ENCODE measurements at regions not wholly inside any gene's neighbourhood (a gene's known extent, or its start where the extent isn't known, plus 50 kb on each side); places are given as distances from the start of the nearest gene placed in this dataset.
"Not testable (repeated sequence)": the region's sequence is repeated elsewhere in the genome, so short reads cannot be mapped to it uniquely, and the experiment has no call there.

DNA sequence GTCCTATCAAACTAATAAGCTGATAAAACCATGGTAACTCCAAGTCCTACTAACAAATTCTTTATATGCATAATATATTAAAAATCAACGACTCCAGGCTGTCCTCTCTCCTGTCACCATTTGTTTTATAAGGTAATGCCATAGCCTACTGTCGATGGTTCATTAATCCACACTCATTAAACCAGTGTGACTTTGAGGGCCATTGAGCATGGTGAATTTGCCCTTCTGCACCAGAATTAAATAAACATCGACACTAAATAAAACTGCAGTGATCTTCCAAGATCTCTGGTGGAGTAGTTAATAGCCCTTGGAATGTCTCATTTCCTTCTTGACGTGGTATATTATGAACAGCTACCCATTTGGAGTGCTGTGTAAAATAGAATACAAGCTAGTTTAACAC, 358.5 kb downstream of the CBLN4 start:
- no peaks in the 10 kb centered on the region for H3K4me1 Mint-ChIP-seq
- H3K36me3 Mint-ChIP-seq (ENCODE audit: low read depth), result no peaks in the 10 kb centered on the region
- H3K27ac Mint-ChIP-seq, result no peak overlapping the region
- no peaks in the 10 kb centered on the region for H3K27me3 Mint-ChIP-seq (ENCODE audit: low read depth)
- no peak overlapping the region for H3K4me3 Mint-ChIP-seq
- TF ChIP-seq, protein P1, sequence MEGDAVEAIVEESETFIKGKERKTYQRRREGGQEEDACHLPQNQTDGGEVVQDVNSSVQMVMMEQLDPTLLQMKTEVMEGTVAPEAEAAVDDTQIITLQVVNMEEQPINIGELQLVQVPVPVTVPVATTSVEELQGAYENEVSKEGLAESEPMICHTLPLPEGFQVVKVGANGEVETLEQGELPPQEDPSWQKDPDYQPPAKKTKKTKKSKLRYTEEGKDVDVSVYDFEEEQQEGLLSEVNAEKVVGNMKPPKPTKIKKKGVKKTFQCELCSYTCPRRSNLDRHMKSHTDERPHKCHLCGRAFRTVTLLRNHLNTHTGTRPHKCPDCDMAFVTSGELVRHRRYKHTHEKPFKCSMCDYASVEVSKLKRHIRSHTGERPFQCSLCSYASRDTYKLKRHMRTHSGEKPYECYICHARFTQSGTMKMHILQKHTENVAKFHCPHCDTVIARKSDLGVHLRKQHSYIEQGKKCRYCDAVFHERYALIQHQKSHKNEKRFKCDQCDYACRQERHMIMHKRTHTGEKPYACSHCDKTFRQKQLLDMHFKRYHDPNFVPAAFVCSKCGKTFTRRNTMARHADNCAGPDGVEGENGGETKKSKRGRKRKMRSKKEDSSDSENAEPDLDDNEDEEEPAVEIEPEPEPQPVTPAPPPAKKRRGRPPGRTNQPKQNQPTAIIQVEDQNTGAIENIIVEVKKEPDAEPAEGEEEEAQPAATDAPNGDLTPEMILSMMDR (IDR thresholded peaks at IDR 0.05; ENCODE audit: unreplicated experiment in 3 of 3), result no peak
- H3K9me3 Mint-ChIP-seq, result no peaks in the 10 kb centered on the region

DNA sequence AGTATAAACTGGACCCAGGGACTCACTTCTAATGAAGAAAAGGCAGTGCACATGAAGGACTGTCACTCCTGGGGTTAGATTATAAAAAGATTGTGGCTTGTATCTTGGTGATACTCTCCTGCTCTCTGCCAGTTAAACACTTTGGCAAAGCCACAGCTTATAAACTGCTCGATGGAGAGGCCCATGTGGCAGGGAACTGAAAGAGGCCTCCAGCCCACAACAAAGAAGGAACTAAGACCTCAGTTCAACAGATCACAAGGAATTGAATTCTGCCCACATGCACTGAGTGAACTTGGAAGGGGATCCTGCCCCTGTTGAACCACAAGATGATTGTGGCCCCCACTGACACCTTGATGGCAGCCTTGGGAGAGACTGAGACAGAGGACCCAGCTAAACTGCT, 363.8 kb downstream of the CBLN4 start:
- Mint-ChIP-seq H3K4me3 (no peak overlapping the region), H3K27me3 (ENCODE audit: low read depth) (no peaks in the 10 kb centered on the region), H3K9me3 (no peaks in the 10 kb centered on the region), H3K4me1 (no peaks in the 10 kb centered on the region), H3K36me3 (ENCODE audit: low read depth) (no peaks in the 10 kb centered on the region), H3K27ac (no peak overlapping the region)
- TF ChIP-seq, protein P1 (IDR thresholded peaks at IDR 0.05; ENCODE audit: unreplicated experiment in 3 of 3), result no peak

DNA sequence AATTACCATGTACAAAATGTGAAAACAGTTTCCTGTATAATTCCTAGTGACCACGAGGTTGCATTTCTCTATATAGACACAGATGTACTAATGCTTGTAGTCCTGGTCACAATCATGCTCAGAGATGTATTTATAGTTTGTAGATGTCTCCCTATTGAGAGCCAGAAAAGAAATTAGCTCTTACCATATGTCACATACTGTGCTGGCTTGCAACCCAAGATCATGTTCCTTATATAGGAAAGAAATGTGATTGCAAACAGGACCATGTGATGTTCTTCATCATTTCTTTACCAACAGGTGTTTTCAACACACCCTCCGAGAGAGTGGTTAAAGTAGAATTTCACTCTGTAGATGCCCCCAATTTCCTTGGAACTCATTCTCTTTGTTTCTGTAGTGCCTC, 369.4 kb downstream of the CBLN4 start:
- Mint-ChIP-seq H3K36me3 (ENCODE audit: low read depth) (no peaks in the 10 kb centered on the region), H3K4me1 (no peaks in the 10 kb centered on the region), H3K27me3 (ENCODE audit: low read depth) (no peaks in the 10 kb centered on the region), H3K27ac (no peak overlapping the region), H3K9me3 (no peaks in the 10 kb centered on the region), H3K4me3 (no peak overlapping the region)
- TF ChIP-seq, protein P1 (IDR thresholded peaks at IDR 0.05; ENCODE audit: unreplicated experiment in 3 of 3), result no peak

DNA sequence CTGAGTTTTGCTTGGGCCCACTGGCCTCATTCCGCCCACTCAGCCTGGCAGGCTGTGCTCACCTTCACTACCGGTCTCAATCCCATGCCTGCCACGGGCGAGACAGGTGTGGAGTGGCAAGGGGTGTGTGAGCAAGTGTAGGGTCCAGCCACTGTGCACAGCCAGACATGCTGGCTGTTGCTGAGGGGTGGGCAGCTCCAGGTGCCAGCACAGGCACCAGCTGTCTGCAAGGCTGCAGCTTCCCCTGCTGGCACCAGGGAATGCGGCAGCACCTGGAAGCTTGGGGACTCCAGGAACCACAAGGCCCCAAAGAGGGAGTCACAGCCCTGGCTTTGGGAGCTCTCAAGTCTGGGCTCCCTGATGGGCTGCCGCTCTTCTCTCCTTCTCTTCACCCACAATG, 372.7 kb downstream of the CBLN4 start:
- Mint-ChIP-seq H3K9me3 (no peaks in the 10 kb centered on the region), H3K27me3 (ENCODE audit: low read depth) (no peaks in the 10 kb centered on the region), H3K36me3 (ENCODE audit: low read depth) (no peaks in the 10 kb centered on the region), H3K4me1 (no peaks in the 10 kb centered on the region), H3K4me3 (no peak overlapping the region), H3K27ac (no peak overlapping the region)
- TF ChIP-seq, protein P1 (IDR thresholded peaks at IDR 0.05; ENCODE audit: unreplicated experiment in 3 of 3), result no peak

DNA sequence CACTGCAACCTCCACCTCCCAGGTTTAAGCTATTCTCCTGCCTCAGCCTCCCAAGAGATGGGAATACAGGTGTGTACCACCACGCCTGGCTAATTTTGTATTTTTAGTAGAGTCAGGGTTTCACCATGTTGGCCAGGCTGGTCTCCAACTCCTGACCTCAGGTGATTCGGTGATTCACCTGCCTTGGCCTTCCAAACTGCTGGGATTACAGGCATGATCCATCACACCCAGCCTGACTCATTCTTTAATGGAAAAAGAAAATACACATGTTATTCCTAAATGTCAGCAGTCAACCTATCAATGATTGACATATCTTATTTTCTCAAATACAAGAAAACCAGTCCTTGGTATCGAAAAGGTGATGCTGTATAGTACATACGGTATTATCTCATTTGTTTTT, 376.2 kb downstream of the CBLN4 start:
- not testable (repeated sequence) for H3K27ac Mint-ChIP-seq; H3K4me1 Mint-ChIP-seq; H3K36me3 Mint-ChIP-seq (ENCODE audit: low read depth); H3K4me3 Mint-ChIP-seq; H3K9me3 Mint-ChIP-seq; H3K27me3 Mint-ChIP-seq (ENCODE audit: low read depth)

DNA sequence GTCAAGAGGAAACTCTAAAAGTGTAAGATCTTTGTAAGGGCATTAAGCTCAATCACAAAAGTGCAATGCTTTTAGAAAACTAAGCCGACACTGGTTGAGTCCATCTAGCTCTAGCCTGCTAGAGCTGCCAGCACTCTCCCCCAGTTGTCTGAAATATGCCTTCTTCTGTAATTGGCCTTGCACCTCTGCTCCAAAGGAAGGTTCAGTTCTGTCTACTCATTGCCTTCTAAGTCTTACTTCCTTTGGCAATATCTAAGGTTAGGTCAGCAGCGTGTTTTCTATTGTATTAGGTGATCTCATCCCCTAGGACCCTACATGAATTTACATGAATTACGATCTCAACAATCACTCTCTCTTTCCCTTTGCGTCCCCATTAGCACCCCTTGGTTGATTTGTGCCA, 378.6 kb downstream of the CBLN4 start:
- Mint-ChIP-seq H3K4me3 (no peak overlapping the region), H3K9me3 (peaks cover 6% of the 10 kb centered on the region), H3K36me3 (ENCODE audit: low read depth) (no peaks in the 10 kb centered on the region), H3K27ac (no peak overlapping the region), H3K4me1 (no peaks in the 10 kb centered on the region), H3K27me3 (ENCODE audit: low read depth) (no peaks in the 10 kb centered on the region)
- TF ChIP-seq, protein P1 (IDR thresholded peaks at IDR 0.05; ENCODE audit: unreplicated experiment in 3 of 3), result no peak

DNA sequence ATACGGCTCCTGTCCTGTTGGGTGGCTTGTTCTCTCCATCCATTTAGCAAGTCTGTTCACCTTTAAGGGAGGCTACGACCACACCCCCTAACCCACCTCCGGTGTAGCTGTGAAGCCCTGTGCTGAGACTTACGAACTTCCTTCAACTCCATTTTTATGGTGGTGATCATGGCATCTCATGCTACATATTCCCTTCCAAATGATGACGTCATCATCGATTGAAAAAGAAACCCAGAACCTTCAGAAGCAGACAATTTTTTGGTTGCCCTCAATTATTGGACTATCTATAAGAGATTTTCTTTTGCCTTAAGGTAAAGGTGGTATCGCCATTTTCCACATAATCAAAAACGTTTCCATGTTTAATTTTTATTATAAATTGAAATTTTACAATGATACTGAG, 389.0 kb downstream of the CBLN4 start:
- TF ChIP-seq, protein P1 (IDR thresholded peaks at IDR 0.05; ENCODE audit: unreplicated experiment in 3 of 3), result no peak
- Mint-ChIP-seq H3K27ac (no peak overlapping the region), H3K4me1 (no peaks in the 10 kb centered on the region), H3K27me3 (ENCODE audit: low read depth) (peaks cover under 1% of the 10 kb centered on the region), H3K36me3 (ENCODE audit: low read depth) (no peaks in the 10 kb centered on the region), H3K9me3 (peaks cover 6% of the 10 kb centered on the region), H3K4me3 (no peak overlapping the region)
